ENCODE measurements at regions not wholly inside any gene's neighbourhood (a gene's known extent, or its start where the extent isn't known, plus 50 kb on each side); places are given as distances from the start of the nearest gene placed in this dataset.

- no peak for TF ChIP-seq EP300 (IDR thresholded peaks at IDR 0.05)
- no peak for TF ChIP-seq CTCF (IDR thresholded peaks at IDR 0.05)
- no peak for TF ChIP-seq POLR2A (IDR thresholded peaks at IDR 0.05)
Measured at GRCh38 chr2:236663287-236664101, 93.9 kb downstream of the ACKR3 start.
